ENCODE measurements at regions not wholly inside any gene's neighbourhood (a gene's known extent, or its start where the extent isn't known, plus 50 kb on each side); places are given as distances from the start of the nearest gene placed in this dataset.

DNA sequence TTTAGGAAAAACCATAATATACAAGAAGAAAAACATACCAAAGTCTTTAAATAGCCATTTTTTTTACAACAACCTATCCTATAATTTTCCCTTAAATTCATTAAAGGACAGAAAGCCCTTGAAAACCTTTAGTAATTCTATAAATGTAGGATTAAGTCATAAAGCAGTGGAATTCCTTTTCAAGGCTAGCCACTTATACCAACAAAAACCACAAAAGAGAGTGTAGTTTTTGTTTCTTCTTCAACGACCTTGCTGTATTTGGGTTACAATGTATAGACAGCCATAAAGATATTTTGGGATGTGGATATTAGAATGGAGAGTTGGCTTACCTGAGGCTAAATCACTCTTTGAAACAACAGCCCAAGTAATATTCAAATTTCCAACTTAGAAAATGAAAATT, 296.6 kb upstream of the CDIN1 start:
- no peak for TF ChIP-seq CTCF (IDR thresholded peaks at IDR 0.05)
- no peak for TF ChIP-seq EZH2 (IDR thresholded peaks at IDR 0.05; ENCODE audit: borderline replicate concordance, insufficient read depth, low read depth, low read length, poor library complexity, severe bottlenecking)
